ENCODE measurements at regions not wholly inside any gene's neighbourhood (a gene's known extent, or its start where the extent isn't known, plus 50 kb on each side); places are given as distances from the start of the nearest gene placed in this dataset.

DNA sequence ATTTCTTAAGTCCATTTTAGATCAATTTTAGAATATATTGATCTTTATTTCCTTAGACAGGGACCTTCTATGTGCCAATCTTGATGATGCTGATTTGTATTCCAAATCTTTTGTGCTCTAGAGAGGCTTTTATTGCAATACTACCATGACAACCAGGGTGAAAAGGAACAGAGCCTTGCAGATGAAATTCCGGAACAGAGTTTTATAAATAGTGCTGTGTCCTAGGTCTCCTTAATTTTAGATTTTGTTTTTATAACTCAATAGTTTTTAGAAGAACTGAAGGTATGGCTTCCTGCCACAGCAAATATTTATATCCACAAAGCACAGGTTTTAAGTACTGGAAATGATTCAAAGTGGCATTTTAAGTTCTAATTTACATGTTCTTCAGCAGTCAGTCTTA lies 160.2 kb downstream of the PMAIP1 start:
- no peak for TF ChIP-seq POLR2A (IDR thresholded peaks at IDR 0.05)
- TF ChIP-seq, protein P1, sequence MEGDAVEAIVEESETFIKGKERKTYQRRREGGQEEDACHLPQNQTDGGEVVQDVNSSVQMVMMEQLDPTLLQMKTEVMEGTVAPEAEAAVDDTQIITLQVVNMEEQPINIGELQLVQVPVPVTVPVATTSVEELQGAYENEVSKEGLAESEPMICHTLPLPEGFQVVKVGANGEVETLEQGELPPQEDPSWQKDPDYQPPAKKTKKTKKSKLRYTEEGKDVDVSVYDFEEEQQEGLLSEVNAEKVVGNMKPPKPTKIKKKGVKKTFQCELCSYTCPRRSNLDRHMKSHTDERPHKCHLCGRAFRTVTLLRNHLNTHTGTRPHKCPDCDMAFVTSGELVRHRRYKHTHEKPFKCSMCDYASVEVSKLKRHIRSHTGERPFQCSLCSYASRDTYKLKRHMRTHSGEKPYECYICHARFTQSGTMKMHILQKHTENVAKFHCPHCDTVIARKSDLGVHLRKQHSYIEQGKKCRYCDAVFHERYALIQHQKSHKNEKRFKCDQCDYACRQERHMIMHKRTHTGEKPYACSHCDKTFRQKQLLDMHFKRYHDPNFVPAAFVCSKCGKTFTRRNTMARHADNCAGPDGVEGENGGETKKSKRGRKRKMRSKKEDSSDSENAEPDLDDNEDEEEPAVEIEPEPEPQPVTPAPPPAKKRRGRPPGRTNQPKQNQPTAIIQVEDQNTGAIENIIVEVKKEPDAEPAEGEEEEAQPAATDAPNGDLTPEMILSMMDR (IDR thresholded peaks at IDR 0.05) = no peak

Measured in suprapubic skin (tissue), 3 donors.